Gastroesophageal sphincter (tissue), 3 donors: ENCODE measurements at regions not wholly inside any gene's neighbourhood (a gene's known extent, or its start where the extent isn't known, plus 50 kb on each side); places are given as distances from the start of the nearest gene placed in this dataset.

Experiments used
- CTCF ChIP-seq, 4 experiments: fragments of 200-600 bp in 2 of 4; fragments of 450-650 bp in 2 of 4; sonication (generic) in 1 of 4; IDR thresholded peaks; one replicate each; pipeline ENCODE4 v1.5.1; 2017 to 2019; ENCODE audit warnings: antibody characterized with exemption in 4 of 4, mild to moderate bottlenecking in 2 of 4, moderate library complexity in 2 of 4
- EP300 ChIP-seq: sonication (generic); formaldehyde crosslinking; IDR thresholded peaks from one replicate; pipeline ENCODE4 v1.6.1; 2017; ENCODE audit warnings: antibody characterized with exemption, mild to moderate bottlenecking
- POLR2A ChIP-seq, 2 donors: fragments of 450-650 bp; IDR thresholded peaks; one replicate each; pipeline ENCODE4 v1.6.1; 2017; ENCODE audit warnings: antibody characterized with exemption in 2 of 2, mild to moderate bottlenecking in 2 of 2, moderate library complexity in 1 of 2

GRCh38 chr2:149661844-149662243 is 74.3 kb upstream of the MMADHC start:
- TF ChIP-seq POLR2A (IDR thresholded peaks at IDR 0.05) (no peak), EP300 (no peak), CTCF (IDR thresholded peaks at IDR 0.05) (no peak)
